Mesothelial cell of epicardium (in vitro differentiated cells): ENCODE measurements at regions not wholly inside any gene's neighbourhood (a gene's known extent, or its start where the extent isn't known, plus 50 kb on each side); places are given as distances from the start of the nearest gene placed in this dataset.

Experiments
- DNase-seq, 2 experiments: peaks; one replicate each; pipeline ENCODE4 v3.0.0; 2021; ENCODE audit warnings: low spot score in 2 of 2; ENCODE audit not compliant: unreplicated experiment in 2 of 2
- H3K27ac Mint-ChIP-seq: 2 replicates; pipeline ENCODE4 v1.8.0; 2021; ENCODE audit warnings: mixed read lengths
- H3K27me3 Mint-ChIP-seq: 2 replicates; pipeline ENCODE4 v1.8.0; 2021; ENCODE audit warnings: low read depth, mixed read lengths
- H3K36me3 Mint-ChIP-seq: 2 replicates; pipeline ENCODE4 v1.8.0; 2021; ENCODE audit warnings: mixed read lengths
- H3K4me1 Mint-ChIP-seq: 2 replicates; pipeline ENCODE4 v1.8.0; 2021; ENCODE audit warnings: mixed read lengths
- H3K4me3 Mint-ChIP-seq: 2 replicates; pipeline ENCODE4 v1.8.0; 2021; ENCODE audit warnings: mild to moderate bottlenecking, moderate library complexity, mixed read lengths
- H3K9me3 Mint-ChIP-seq: 2 replicates; pipeline ENCODE4 v1.8.0; 2021; ENCODE audit warnings: mixed read lengths
- TF ChIP-seq, protein P1 (sequence below): fragments of 200-600 bp; sonication (generic); IDR thresholded peaks from one replicate; pipeline ENCODE4 v1.5.0; 2021; ENCODE audit warnings: antibody characterized with exemption; ENCODE audit not compliant: unreplicated experiment

DNA sequence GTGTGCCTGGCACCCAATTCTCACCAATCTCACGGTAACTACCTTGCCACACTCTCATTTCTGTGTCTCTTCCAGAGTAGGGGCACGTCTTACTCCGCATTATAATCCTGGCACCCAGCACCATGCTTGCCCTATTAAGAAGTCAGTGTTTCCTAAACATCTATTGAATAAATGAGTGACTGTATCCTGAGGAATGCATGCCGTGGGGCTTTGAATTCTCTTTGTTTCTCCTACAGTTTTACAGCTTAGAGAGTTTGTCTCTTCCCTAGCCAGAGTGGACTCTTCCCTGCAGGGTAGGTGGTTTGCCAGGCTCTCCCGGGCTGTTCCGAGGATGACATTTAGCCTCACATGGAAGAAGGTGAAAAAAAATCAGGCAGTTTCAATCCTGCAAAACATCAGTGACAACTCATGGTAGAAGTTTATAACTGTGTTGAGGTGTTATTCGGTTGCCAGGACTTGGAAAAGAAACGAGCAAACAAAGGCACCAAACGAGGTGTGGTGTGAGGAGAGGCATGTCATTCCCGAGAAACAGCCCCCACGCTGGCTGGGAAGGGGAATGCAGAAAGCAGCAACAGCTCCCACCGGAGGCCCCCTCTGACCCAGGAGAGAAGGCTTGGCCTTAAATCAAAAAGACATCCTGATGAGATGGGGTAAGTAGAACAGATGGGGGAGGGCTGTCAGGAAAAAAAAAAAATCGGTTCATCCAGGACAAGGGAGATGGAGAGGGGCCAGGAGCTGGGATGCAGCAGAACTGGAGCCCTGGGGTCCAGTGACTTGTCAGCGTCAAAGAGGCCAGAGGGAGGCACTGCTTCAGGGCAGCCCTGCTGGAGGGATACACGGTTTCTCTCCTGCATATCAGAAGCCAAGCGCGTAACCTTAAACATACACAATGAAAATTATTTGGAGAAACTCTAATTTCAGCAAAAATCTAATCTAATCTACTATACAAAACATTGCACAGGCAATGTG is 168.4 kb upstream of the ARRDC4 start:
- no peaks in the 10 kb centered on the region for H3K9me3 Mint-ChIP-seq
- H3K27me3 Mint-ChIP-seq = peaks cover 62% of the 10 kb centered on the region
- H3K27ac Mint-ChIP-seq = no peak overlapping the region
- no peak overlapping the region for H3K4me3 Mint-ChIP-seq
- H3K4me1 Mint-ChIP-seq = peaks cover 6% of the 10 kb centered on the region
- DNase-seq = no peak
- TF ChIP-seq, protein P1, sequence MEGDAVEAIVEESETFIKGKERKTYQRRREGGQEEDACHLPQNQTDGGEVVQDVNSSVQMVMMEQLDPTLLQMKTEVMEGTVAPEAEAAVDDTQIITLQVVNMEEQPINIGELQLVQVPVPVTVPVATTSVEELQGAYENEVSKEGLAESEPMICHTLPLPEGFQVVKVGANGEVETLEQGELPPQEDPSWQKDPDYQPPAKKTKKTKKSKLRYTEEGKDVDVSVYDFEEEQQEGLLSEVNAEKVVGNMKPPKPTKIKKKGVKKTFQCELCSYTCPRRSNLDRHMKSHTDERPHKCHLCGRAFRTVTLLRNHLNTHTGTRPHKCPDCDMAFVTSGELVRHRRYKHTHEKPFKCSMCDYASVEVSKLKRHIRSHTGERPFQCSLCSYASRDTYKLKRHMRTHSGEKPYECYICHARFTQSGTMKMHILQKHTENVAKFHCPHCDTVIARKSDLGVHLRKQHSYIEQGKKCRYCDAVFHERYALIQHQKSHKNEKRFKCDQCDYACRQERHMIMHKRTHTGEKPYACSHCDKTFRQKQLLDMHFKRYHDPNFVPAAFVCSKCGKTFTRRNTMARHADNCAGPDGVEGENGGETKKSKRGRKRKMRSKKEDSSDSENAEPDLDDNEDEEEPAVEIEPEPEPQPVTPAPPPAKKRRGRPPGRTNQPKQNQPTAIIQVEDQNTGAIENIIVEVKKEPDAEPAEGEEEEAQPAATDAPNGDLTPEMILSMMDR = no peak
- no peaks in the 10 kb centered on the region for H3K36me3 Mint-ChIP-seq

DNA sequence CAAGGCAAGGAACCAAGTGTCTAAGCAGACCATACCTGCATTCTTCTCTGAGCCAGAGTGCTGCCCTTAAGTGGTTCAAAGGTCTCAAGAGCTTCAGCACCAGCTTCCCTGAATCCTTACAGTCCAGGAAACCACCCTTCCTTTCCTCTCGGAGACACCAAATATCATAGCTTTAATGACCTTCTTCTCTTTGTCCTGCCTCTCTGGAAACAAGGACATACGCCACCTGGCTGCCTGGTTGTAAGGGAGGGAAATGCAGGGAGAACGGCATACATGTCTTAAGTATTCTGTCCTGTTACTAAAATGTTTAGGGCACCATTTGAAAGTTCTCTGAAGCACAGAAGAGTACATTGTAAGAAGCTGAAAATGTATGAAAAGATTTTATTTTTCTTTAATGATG is 155.6 kb upstream of the ARRDC4 start:
- H3K27me3 Mint-ChIP-seq = peaks cover 49% of the 10 kb centered on the region
- H3K27ac Mint-ChIP-seq = no peak overlapping the region
- no peaks in the 10 kb centered on the region for H3K36me3 Mint-ChIP-seq
- no peak overlapping the region for H3K4me3 Mint-ChIP-seq
- peaks cover 3% of the 10 kb centered on the region for H3K9me3 Mint-ChIP-seq
- DNase-seq = no peak
- no peaks in the 10 kb centered on the region for H3K4me1 Mint-ChIP-seq
- TF ChIP-seq, protein P1 = no peak

DNA sequence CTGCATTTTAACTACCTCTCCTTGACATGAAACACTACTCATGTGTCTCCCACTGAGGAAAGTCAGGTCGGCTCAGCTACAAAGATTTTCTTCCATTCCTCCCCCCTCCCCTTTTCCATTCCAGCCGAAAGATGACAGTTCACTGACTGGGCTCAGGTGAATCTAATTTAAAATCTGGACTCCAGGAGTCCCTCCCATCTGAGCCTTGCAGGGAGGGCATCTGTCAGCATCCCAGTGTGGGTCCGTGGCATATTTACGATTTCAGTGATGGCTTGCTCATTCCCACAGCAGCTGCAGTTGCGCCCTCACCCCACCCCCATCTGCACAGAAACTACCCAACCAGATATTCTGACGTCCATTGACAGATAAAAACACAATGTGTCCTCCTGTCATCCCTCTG is 153.7 kb upstream of the ARRDC4 start:
- Mint-ChIP-seq H3K9me3 (peaks cover 8% of the 10 kb centered on the region), H3K27ac (no peak overlapping the region), H3K4me3 (no peak overlapping the region), H3K36me3 (no peaks in the 10 kb centered on the region), H3K27me3 (peaks cover 32% of the 10 kb centered on the region), H3K4me1 (no peaks in the 10 kb centered on the region)
- TF ChIP-seq, protein P1 = no peak
- no peak for DNase-seq

DNA sequence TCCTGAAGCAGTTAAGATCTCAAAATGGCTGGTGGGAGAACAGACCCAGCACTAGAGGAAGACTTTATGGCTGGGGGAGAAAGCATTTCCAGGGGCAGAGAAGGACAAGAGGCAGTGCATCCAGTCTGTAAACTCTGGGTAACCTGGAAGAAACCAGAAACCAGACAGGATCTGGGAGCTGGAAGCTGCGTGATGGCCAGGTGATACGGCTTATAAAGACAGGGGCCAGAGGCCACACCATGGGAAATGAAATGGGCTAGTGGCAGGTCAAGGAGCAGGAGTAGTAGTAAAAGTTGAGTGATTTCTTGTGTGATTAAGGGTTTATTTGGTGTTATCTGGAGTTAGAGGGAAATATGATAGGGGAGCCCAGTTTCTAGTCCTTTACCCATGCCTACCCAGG is 144.7 kb upstream of the ARRDC4 start:
- Mint-ChIP-seq H3K9me3 (peaks cover 20% of the 10 kb centered on the region), H3K27ac (no peak overlapping the region), H3K36me3 (no peaks in the 10 kb centered on the region), H3K4me1 (peaks cover 1% of the 10 kb centered on the region), H3K4me3 (no peak overlapping the region), H3K27me3 (peaks cover 5% of the 10 kb centered on the region)
- DNase-seq = no peak
- TF ChIP-seq, protein P1 = no peak

DNA sequence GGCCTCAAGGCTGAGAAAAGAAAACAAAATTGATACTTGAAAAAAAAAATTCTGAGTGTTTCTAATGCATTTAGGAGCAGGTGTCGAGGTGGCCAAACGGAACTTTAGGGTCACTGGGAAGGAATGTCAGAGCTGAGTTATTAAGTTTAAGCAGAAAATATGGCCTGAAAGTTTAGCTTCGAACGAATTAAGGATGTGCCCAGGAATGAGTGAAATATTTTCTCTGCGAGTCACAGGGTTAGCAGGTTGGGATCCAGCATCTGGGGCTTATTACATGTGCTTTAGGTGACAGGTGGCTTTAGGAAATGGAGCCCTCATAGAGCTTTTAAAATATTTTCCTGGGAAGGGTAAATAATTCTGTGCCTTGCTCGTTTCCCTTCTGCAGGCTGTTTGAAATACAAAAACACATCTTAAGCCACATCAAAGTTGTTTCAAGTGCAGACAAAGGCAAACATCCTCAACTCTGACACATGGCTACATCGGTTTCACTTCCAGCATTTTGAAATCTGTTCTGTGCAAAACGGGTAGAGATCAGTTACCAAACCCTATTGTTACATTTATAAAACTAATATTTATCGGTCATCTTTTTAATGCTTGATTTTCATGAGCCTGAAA is 143.1 kb upstream of the ARRDC4 start:
- Mint-ChIP-seq H3K4me3 (no peak overlapping the region), H3K36me3 (no peaks in the 10 kb centered on the region), H3K9me3 (peaks cover 10% of the 10 kb centered on the region), H3K27ac (no peak overlapping the region), H3K4me1 (peaks cover 1% of the 10 kb centered on the region), H3K27me3 (peaks cover 8% of the 10 kb centered on the region)
- DNase-seq = no peak
- TF ChIP-seq, protein P1 = no peak
